GM19463 (cell line): ENCODE measurements at regions not wholly inside any gene's neighbourhood (a gene's known extent, or its start where the extent isn't known, plus 50 kb on each side); places are given as distances from the start of the nearest gene placed in this dataset.

Experiments used
- ATAC-seq: cut with Tn5 transposase; IDR thresholded peaks from one replicate; pipeline ENCODE4 v1.9.1; 2021; ENCODE audit warnings: mild to moderate bottlenecking, moderate library complexity; ENCODE audit not compliant: unreplicated experiment

- ATAC-seq, result no peak
Observed at GRCh38 chr2:11920993-11921583, 174.7 kb downstream of the LPIN1 start.

DNA sequence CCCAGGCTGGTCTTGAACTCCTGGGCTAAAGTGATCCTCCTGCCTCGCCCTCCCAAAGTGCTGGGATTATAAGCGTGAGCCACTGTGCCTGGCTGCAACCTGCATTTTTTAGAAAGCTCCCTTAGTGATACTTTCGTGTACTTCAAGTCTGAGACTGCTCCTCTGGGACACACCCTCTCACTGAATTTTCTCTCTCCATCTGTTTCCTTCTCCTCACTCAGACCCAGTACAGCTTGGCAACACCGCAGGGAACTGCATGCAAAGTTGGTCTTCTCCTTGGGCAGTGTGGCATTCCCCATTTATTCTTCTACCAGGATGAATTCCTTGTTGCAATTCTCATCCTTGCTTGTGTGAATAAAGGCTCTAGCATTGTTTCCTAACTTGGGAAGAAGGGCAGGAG is 175.9 kb downstream of the LPIN1 start:
- ATAC-seq, result no peak

- no peak for ATAC-seq
Observed at GRCh38 chr2:11923935-11924334, 177.5 kb downstream of the LPIN1 start.

DNA sequence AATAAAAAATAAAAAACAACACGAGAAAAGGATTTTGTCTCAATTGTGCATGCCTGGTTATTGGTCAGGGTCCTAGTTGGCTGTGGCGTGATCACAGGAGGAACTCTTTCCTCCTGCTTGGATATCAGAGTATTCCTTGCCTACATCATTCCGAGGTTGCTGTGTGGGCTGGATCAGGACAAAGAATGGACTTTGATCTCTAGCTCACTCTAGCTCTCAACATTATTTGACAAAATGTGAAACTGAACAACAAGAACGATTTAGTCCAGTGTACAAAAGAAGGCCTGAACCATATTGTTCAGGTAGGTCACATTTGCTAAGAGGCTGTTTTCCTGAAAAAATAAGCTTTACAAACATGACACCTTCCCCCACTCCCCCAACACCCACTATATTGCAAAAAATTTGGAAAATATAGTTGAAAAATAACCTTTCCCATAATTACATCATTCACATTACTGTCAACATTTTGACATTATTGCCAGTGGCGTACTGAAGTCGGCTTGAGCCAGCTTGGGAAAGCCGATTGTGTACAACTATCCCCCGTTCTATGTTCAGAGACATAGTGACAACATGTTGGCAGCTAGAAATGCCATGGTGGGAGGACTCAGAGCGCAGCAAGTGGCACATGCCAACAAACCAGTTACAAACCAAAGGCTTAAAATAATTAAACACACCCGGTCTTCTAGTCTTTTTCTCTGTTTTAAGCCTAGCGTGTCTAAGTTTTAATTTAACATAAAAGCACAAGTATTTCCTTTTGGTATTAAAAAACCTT is 179.0 kb downstream of the LPIN1 start:
- ATAC-seq, result no peak

DNA sequence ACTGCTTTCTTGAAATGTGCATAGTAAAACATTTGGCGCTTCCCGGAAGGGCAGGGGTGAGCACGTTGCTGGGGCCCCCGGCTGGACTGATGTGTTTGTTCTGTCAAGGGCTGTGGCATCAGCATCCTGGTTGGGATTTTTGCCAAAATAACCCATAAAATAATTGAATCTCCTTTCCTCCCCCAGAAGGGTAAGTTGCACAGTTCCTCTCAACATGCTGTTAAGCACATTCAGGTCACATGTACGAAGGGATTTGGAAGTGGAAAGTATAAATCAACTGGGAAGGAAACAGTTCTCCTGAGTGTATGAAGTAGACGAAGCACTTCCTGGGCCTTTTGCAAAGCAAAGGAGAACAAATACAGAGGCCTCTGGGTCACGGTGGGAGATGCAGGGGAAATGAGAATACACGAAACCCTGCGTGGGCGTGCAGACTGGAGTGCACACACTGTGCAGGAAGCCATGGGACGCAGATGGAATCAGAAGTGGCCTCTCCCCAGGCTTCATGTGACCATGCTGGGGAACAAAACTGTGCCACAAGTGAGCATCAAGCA is 183.9 kb downstream of the LPIN1 start:
- no peak for ATAC-seq

- ATAC-seq, result no peak
Observed at GRCh38 chr2:11932048-11932512, 185.6 kb downstream of the LPIN1 start.

- ATAC-seq, result no peak
Observed at GRCh38 chr2:11932962-11933361, 186.5 kb downstream of the LPIN1 start.

DNA sequence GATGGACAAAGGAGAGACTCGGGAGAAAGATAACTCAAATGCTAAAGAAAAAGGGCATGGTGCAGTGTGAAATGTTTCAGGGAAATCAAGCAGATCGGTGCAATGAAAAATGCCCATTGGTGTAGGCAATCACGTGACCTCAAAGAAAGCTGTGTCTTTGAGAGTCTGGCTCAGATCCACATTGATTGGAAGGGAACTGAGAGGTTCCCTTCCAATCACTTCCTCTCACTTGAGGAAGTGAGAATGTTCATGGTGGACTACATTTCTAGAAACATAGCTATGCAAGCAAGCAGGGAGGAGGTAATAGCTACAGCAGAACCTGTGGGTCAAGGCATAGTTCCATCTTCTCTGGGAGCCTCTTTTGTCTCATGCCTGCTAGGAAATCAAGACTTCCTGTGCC is 187.4 kb downstream of the LPIN1 start:
- peak; percentile 53 for ATAC-seq

DNA sequence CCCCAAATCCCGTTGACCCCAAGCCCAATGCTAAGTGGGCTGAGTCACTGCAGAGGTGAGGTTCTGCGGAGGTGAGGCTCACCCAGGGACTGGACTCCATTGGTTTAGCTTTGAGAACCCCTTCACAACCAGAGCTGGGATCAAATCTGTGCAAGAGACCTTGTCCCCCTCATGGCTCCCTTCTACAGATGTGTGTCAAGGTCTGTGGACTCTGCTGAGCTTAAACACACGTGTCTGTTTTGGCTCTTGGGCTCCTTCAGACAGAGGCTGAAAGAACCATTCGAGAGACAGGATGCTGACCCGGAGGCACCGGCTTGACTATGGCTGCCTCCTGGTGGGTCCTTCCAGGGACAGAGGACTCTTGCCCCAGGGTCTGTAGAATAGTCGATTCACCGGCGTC is 190.3 kb downstream of the LPIN1 start:
- ATAC-seq, result no peak

DNA sequence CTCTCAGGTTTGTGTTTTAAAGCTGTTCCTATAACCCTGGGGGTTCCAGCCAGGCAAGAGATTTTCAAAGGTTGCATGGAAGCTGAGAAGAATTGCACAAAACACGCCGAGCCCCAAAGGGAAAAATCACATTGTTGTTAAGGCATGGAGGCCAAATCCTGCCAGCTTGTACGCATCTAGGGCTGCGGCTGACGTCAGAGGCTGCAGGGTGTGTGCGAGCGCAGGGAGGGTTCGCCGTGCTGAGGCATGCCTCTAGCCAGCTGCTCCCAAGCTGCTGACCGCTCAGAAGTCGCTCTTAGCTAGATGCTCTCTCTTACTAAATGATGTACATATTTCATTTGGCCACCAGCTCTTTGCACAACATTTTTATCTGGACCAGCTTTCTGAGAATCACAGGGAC is 191.8 kb downstream of the LPIN1 start:
- no peak for ATAC-seq

DNA sequence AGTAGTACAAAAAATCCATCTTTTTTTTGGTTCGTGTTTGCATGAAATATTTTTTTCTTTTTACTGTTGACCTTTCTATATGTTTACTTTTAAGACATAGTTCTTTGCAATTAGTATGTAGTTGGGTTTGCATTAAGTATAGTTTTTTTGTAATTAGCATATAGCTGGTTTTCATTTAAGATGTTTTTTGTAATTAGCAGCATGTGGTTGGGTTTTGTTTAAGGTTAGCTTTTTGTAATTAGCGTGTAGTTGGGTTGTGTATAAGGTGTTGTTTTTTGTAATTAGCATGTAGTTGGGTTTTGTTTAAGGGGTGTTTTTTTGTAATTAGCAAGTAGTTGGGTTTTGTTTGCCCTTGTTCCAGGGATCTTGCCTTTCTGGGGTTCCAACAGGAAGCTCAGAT is 193.1 kb downstream of the LPIN1 start:
- ATAC-seq, result no peak

- no peak for ATAC-seq
Observed at GRCh38 chr2:11940121-11940743, 193.8 kb downstream of the LPIN1 start.

GRCh38 chr2:11940799-11941198 is 194.4 kb downstream of the LPIN1 start:
- no peak for ATAC-seq

- ATAC-seq, result no peak
Observed at GRCh38 chr2:11941201-11942177, 195.1 kb downstream of the LPIN1 start.

GRCh38 chr2:11942178-11942569 is 195.7 kb downstream of the LPIN1 start:
- no peak for ATAC-seq

DNA sequence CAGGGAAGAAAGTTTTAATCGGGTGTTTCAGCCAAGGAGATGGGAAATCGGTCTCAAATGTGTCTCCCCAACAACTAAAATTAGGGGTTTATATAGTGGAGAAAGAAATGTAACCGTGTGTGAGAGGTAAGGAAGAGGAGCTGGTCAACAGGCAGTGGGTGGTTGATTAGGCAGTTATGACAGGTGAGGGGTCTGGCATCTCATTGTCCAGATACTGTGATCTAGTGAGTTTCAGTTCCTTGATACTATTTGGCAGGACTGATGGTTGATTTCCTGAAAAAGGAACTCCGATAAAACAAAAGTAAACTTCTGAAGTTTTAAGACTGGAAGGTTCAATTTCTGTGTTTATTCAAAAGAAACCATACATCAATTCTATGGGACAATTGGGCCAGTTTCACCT is 197.9 kb downstream of the LPIN1 start:
- no peak for ATAC-seq

GRCh38 chr2:11945139-11946126 is 199.0 kb downstream of the LPIN1 start:
- peak; percentile 89 for ATAC-seq

GRCh38 chr2:11947956-11948355 is 201.5 kb downstream of the LPIN1 start:
- ATAC-seq, result no peak

GRCh38 chr2:11949732-11950523 is 203.5 kb downstream of the LPIN1 start:
- no peak for ATAC-seq
